ENCODE measurements at regions not wholly inside any gene's neighbourhood (a gene's known extent, or its start where the extent isn't known, plus 50 kb on each side); places are given as distances from the start of the nearest gene placed in this dataset.
"Not testable (repeated sequence)": the region's sequence is repeated elsewhere in the genome, so short reads cannot be mapped to it uniquely, and the experiment has no call there.

DNA sequence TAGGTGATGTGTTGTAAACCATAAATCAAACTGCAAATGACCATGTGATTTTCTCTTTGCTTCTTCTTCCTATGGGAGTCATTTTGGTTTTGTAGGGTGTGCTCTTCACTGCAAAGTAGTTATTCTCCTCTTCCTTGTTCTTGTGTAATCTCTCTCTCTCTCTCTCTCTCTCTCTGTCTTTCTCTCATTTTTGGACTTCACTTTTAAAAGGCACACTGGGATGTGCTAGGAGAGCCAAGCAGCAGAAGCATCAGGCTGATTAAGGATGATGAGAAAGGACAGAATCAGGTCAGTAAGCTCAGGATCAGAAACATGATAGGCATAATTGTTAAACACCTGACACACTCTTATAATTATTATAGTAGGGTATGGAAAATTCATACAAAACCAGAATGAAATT is 505.3 kb upstream of the ZNF608 start:
- TF ChIP-seq, protein P1, sequence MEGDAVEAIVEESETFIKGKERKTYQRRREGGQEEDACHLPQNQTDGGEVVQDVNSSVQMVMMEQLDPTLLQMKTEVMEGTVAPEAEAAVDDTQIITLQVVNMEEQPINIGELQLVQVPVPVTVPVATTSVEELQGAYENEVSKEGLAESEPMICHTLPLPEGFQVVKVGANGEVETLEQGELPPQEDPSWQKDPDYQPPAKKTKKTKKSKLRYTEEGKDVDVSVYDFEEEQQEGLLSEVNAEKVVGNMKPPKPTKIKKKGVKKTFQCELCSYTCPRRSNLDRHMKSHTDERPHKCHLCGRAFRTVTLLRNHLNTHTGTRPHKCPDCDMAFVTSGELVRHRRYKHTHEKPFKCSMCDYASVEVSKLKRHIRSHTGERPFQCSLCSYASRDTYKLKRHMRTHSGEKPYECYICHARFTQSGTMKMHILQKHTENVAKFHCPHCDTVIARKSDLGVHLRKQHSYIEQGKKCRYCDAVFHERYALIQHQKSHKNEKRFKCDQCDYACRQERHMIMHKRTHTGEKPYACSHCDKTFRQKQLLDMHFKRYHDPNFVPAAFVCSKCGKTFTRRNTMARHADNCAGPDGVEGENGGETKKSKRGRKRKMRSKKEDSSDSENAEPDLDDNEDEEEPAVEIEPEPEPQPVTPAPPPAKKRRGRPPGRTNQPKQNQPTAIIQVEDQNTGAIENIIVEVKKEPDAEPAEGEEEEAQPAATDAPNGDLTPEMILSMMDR (conservative IDR thresholded peaks at IDR 0.05; ENCODE audit: control insufficient read depth, insufficient read depth, low read depth, low read length) = no peak
- no peak overlapping the region for H3K4me3 ChIP-seq (ENCODE audit: control insufficient read depth, low read depth, low read length)
- no peak for DNase-seq (ENCODE audit: low read depth)

DNA sequence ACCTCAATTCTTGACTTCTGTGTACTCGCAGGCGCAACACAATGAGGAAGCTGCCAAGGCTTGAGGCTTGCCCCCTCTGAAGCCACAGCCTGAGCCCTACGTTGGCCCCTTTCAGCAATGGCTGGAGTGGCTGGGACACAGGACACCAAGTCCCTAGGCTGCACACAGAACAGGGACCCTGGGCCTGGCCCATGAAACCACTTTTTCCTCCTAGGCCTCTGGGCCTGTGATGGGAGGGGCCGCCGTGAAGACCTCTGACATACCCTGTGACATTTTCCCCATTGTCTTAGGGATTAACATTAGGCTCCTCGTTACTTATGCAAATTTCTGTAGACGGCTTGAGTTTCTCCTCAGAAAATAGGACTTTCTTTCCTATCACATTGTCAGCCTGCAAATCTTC is 507.2 kb upstream of the ZNF608 start:
- not testable (repeated sequence) for H3K4me3 ChIP-seq (ENCODE audit: control insufficient read depth, low read depth, low read length); DNase-seq (ENCODE audit: low read depth)

GRCh38 chr5:125254267-125254666 is 507.8 kb upstream of the ZNF608 start:
- DNase-seq (ENCODE audit: low read depth) = no peak
- no peak overlapping the region for H3K4me3 ChIP-seq (ENCODE audit: control insufficient read depth, low read depth, low read length)
- TF ChIP-seq, protein P1 (conservative IDR thresholded peaks at IDR 0.05; ENCODE audit: control insufficient read depth, insufficient read depth, low read depth, low read length) = no peak

- DNase-seq (ENCODE audit: low read depth) = no peak
- no peak overlapping the region for H3K4me3 ChIP-seq (ENCODE audit: control insufficient read depth, low read depth, low read length)
- TF ChIP-seq, protein P1 (conservative IDR thresholded peaks at IDR 0.05; ENCODE audit: control insufficient read depth, insufficient read depth, low read depth, low read length) = no peak
These were observed 509.9 kb upstream of the ZNF608 start for GRCh38 chr5:125256296-125256695.

GRCh38 chr5:125257057-125257972 is 510.9 kb upstream of the ZNF608 start:
- peak; percentile 12 for DNase-seq (ENCODE audit: low read depth)
- TF ChIP-seq, protein P1 (conservative IDR thresholded peaks at IDR 0.05; ENCODE audit: control insufficient read depth, insufficient read depth, low read depth, low read length) = no peak
- H3K4me3 ChIP-seq (ENCODE audit: control insufficient read depth, low read depth, low read length) = no peak overlapping the region

DNA sequence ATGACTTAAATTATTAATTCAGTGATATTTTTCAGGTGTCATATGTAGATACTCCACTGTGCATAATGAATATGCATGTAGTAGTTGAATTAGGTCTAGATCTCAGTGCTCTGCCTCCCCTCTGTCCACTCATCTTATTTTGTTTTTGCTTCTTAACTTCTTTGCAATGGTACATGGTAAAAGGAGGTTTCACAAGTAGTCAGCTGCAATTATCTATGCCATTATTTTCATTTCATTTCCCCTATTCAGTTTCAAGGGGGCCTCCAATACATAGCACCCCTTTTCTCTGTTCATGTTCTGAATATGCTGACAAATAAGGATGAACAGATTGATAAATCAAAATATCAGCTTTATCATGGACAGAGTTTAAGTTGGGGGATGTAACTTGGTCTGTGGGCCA is 511.6 kb upstream of the ZNF608 start:
- TF ChIP-seq, protein P1 (conservative IDR thresholded peaks at IDR 0.05; ENCODE audit: control insufficient read depth, insufficient read depth, low read depth, low read length) = no peak
- DNase-seq (ENCODE audit: low read depth) = no peak
- no peak overlapping the region for H3K4me3 ChIP-seq (ENCODE audit: control insufficient read depth, low read depth, low read length)

- H3K4me3 ChIP-seq (ENCODE audit: control insufficient read depth, low read depth, low read length) = no peak overlapping the region
- TF ChIP-seq, protein P1 (conservative IDR thresholded peaks at IDR 0.05; ENCODE audit: control insufficient read depth, insufficient read depth, low read depth, low read length) = no peak
- DNase-seq (ENCODE audit: low read depth) = no peak
These were observed 512.2 kb upstream of the ZNF608 start for GRCh38 chr5:125258615-125259014.

Data from fibroblast of mammary gland (primary cell).